ENCODE measurements at regions not wholly inside any gene's neighbourhood (a gene's known extent, or its start where the extent isn't known, plus 50 kb on each side); places are given as distances from the start of the nearest gene placed in this dataset.

DNA sequence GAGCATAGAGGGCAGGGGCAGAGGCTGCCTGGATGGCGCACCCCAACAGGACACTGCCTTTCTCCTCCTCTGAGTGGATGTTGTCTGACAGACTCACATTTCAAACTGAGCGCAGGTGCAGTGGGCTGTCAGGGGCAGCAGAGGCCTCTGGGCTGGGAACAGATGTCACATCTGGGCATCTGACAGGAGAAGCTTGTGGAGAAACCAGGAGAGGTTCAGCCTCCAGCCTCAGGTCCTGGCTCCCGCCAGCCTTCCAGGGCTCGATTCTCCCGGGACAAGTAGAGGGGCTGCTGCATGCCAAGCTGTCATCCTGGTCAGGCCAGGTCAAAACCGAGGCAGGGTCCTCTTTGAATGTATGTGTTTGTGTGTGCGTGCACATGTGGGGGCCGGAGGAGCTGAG is 67.7 kb upstream of the SDK2 start:
- Histone ChIP-seq H4K20me1 (ENCODE audit: insufficient read depth) (no peaks in the 10 kb centered on the region), H3K9me3 (ENCODE audit: low read length) (no peaks in the 10 kb centered on the region), H3K27me3 (ENCODE audit: insufficient read depth, low read depth, low read length) (no peaks in the 10 kb centered on the region), H3F3A (ENCODE audit: insufficient read depth, low read length, poor library complexity, severe bottlenecking) (no peaks in the 10 kb centered on the region), H3K79me2 (replicated peaks; ENCODE audit: insufficient read depth, low read length) (no peaks in the 10 kb centered on the region), H3K9ac (ENCODE audit: low read length) (no peak overlapping the region), H3K4me2 (ENCODE audit: low read length) (no peak overlapping the region), H3K36me3 (ENCODE audit: insufficient read depth, low read length) (no peaks in the 10 kb centered on the region), H3K9me2 (ENCODE audit: insufficient read depth, low read length) (no peaks in the 10 kb centered on the region), H3K27ac (ENCODE audit: low read length) (no peak overlapping the region), H2AFZ (ENCODE audit: low read depth, low read length) (no peak overlapping the region), H3K4me3 (ENCODE audit: low read length) (no peak overlapping the region)
- TF ChIP-seq, protein P1, sequence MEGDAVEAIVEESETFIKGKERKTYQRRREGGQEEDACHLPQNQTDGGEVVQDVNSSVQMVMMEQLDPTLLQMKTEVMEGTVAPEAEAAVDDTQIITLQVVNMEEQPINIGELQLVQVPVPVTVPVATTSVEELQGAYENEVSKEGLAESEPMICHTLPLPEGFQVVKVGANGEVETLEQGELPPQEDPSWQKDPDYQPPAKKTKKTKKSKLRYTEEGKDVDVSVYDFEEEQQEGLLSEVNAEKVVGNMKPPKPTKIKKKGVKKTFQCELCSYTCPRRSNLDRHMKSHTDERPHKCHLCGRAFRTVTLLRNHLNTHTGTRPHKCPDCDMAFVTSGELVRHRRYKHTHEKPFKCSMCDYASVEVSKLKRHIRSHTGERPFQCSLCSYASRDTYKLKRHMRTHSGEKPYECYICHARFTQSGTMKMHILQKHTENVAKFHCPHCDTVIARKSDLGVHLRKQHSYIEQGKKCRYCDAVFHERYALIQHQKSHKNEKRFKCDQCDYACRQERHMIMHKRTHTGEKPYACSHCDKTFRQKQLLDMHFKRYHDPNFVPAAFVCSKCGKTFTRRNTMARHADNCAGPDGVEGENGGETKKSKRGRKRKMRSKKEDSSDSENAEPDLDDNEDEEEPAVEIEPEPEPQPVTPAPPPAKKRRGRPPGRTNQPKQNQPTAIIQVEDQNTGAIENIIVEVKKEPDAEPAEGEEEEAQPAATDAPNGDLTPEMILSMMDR (IDR thresholded peaks at IDR 0.05; ENCODE audit: poor library complexity, severe bottlenecking): no peak
- TF ChIP-seq EZH2 (IDR thresholded peaks at IDR 0.05; ENCODE audit: borderline replicate concordance, insufficient read depth, low read length, poor library complexity, severe bottlenecking) (no peak), MXI1 (conservative IDR thresholded peaks at IDR 0.05; ENCODE audit: poor library complexity, severe bottlenecking) (no peak), TAF1 (IDR thresholded peaks at IDR 0.05; ENCODE audit: low read depth) (no peak), EP300 (conservative IDR thresholded peaks at IDR 0.05; ENCODE audit: poor library complexity, severe bottlenecking) (no peak), SMC3 (conservative IDR thresholded peaks at IDR 0.05; ENCODE audit: poor library complexity) (no peak)
- TF ChIP-seq, protein P2, sequence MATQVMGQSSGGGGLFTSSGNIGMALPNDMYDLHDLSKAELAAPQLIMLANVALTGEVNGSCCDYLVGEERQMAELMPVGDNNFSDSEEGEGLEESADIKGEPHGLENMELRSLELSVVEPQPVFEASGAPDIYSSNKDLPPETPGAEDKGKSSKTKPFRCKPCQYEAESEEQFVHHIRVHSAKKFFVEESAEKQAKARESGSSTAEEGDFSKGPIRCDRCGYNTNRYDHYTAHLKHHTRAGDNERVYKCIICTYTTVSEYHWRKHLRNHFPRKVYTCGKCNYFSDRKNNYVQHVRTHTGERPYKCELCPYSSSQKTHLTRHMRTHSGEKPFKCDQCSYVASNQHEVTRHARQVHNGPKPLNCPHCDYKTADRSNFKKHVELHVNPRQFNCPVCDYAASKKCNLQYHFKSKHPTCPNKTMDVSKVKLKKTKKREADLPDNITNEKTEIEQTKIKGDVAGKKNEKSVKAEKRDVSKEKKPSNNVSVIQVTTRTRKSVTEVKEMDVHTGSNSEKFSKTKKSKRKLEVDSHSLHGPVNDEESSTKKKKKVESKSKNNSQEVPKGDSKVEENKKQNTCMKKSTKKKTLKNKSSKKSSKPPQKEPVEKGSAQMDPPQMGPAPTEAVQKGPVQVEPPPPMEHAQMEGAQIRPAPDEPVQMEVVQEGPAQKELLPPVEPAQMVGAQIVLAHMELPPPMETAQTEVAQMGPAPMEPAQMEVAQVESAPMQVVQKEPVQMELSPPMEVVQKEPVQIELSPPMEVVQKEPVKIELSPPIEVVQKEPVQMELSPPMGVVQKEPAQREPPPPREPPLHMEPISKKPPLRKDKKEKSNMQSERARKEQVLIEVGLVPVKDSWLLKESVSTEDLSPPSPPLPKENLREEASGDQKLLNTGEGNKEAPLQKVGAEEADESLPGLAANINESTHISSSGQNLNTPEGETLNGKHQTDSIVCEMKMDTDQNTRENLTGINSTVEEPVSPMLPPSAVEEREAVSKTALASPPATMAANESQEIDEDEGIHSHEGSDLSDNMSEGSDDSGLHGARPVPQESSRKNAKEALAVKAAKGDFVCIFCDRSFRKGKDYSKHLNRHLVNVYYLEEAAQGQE (IDR thresholded peaks at IDR 0.05; ENCODE audit: borderline replicate concordance): no peak

DNA sequence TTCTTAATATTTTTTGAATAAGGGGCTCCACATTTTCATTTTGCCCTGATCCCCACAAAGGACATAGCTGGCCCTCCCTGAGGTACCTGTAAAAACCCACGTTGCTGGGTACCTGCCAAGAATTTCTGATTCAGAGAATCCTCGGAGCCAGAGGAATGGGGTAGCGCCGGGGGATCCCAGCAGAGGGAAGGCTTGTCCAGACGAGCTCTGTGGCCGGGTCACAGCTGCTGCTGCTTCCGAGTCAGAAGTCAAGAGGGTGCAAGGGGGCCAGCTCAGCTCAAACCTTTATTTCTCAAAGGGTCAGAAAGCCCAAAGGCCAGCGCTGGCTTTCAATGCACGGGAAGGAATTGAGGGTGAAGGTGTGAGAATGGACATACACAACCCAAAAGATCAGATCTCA is 68.9 kb upstream of the SDK2 start:
- no peaks in the 10 kb centered on the region for H3F3A ChIP-seq (ENCODE audit: insufficient read depth, low read length, poor library complexity, severe bottlenecking)
- no peak overlapping the region for H3K9ac ChIP-seq (ENCODE audit: low read length)
- H3K4me3 ChIP-seq (ENCODE audit: low read length): no peak overlapping the region
- no peaks in the 10 kb centered on the region for H3K79me2 ChIP-seq (replicated peaks; ENCODE audit: insufficient read depth, low read length)
- no peaks in the 10 kb centered on the region for H4K20me1 ChIP-seq (ENCODE audit: insufficient read depth)
- H3K9me3 ChIP-seq (ENCODE audit: low read length): no peaks in the 10 kb centered on the region
- TF ChIP-seq EP300 (conservative IDR thresholded peaks at IDR 0.05; ENCODE audit: poor library complexity, severe bottlenecking) (no peak), RAD21 (conservative IDR thresholded peaks at IDR 0.05) (no peak), EZH2 (IDR thresholded peaks at IDR 0.05; ENCODE audit: borderline replicate concordance, insufficient read depth, low read length, poor library complexity, severe bottlenecking) (no peak), TAF1 (IDR thresholded peaks at IDR 0.05; ENCODE audit: low read depth) (no peak), SMC3 (conservative IDR thresholded peaks at IDR 0.05; ENCODE audit: poor library complexity) (no peak), MXI1 (conservative IDR thresholded peaks at IDR 0.05; ENCODE audit: poor library complexity, severe bottlenecking) (no peak), POLR2AphosphoS5 (IDR thresholded peaks at IDR 0.05) (no peak)
- TF ChIP-seq, protein P1 (IDR thresholded peaks at IDR 0.05; ENCODE audit: poor library complexity, severe bottlenecking): no peak
- TF ChIP-seq, protein P2 (IDR thresholded peaks at IDR 0.05; ENCODE audit: borderline replicate concordance): no peak
- H3K27me3 ChIP-seq (ENCODE audit: insufficient read depth, low read depth, low read length): no peaks in the 10 kb centered on the region
- H3K36me3 ChIP-seq (ENCODE audit: insufficient read depth, low read length): no peaks in the 10 kb centered on the region
- H3K27ac ChIP-seq (ENCODE audit: low read length): no peak overlapping the region
- no peak overlapping the region for H3K4me2 ChIP-seq (ENCODE audit: low read length)
- H2AFZ ChIP-seq (ENCODE audit: low read depth, low read length): no peak overlapping the region
- H3K9me2 ChIP-seq (ENCODE audit: insufficient read depth, low read length): no peaks in the 10 kb centered on the region

Data from neural cell (in vitro differentiated cells).